ENCODE measurements at regions not wholly inside any gene's neighbourhood (a gene's known extent, or its start where the extent isn't known, plus 50 kb on each side); places are given as distances from the start of the nearest gene placed in this dataset.

DNA sequence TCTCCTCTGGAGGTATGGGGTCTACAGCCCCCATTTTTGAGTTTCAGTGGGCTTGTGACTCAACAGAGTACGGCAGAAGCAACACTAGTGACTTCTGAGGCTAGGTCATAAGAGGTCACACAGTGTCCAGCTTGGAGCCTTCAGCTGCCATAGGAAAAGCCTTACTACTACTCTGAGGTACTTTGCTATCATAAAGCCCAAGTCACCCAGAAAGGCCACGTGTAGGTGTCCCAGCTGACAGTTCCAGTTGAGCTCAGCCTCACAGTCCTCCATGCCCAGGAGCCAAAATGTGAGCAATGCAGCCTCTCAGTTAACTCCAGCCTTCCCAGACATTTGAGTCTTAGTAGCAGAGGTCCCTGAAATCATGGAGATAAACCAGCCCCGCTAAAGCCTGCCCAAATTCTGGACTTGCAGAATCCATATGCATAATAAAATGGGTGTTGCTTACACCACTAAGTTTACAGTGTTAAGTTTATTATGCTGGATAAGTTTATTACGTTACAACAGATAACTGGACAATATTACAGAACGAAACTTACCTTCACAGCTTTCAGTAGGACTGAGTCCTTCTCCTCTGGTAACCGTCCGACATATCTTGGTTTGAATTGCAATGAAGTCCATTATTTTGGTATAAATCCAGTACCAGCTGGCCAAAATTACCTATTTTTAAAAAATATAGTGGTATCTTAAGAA is 181.1 kb downstream of the AVL9 start:
- TF ChIP-seq, protein P1, sequence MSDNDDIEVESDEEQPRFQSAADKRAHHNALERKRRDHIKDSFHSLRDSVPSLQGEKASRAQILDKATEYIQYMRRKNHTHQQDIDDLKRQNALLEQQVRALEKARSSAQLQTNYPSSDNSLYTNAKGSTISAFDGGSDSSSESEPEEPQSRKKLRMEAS (IDR thresholded peaks at IDR 0.05) = no peak
- no peak for TF ChIP-seq YY1 (IDR thresholded peaks at IDR 0.05; ENCODE audit: low read depth)
- TF ChIP-seq FOXM1 (IDR thresholded peaks at IDR 0.05; ENCODE audit: borderline replicate concordance, low read depth) = no peak
- TF ChIP-seq CREB1 (IDR thresholded peaks at IDR 0.05; ENCODE audit: low read depth) = no peak
- TF ChIP-seq, protein P2, sequence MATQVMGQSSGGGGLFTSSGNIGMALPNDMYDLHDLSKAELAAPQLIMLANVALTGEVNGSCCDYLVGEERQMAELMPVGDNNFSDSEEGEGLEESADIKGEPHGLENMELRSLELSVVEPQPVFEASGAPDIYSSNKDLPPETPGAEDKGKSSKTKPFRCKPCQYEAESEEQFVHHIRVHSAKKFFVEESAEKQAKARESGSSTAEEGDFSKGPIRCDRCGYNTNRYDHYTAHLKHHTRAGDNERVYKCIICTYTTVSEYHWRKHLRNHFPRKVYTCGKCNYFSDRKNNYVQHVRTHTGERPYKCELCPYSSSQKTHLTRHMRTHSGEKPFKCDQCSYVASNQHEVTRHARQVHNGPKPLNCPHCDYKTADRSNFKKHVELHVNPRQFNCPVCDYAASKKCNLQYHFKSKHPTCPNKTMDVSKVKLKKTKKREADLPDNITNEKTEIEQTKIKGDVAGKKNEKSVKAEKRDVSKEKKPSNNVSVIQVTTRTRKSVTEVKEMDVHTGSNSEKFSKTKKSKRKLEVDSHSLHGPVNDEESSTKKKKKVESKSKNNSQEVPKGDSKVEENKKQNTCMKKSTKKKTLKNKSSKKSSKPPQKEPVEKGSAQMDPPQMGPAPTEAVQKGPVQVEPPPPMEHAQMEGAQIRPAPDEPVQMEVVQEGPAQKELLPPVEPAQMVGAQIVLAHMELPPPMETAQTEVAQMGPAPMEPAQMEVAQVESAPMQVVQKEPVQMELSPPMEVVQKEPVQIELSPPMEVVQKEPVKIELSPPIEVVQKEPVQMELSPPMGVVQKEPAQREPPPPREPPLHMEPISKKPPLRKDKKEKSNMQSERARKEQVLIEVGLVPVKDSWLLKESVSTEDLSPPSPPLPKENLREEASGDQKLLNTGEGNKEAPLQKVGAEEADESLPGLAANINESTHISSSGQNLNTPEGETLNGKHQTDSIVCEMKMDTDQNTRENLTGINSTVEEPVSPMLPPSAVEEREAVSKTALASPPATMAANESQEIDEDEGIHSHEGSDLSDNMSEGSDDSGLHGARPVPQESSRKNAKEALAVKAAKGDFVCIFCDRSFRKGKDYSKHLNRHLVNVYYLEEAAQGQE (IDR thresholded peaks at IDR 0.05; ENCODE audit: low read depth) = no peak
